ENCODE measurements at regions not wholly inside any gene's neighbourhood (a gene's known extent, or its start where the extent isn't known, plus 50 kb on each side); places are given as distances from the start of the nearest gene placed in this dataset.

GRCh38 chr5:8270246-8270645 lies 401.3 kb downstream of the MTRR start:
- TF ChIP-seq, protein P1, sequence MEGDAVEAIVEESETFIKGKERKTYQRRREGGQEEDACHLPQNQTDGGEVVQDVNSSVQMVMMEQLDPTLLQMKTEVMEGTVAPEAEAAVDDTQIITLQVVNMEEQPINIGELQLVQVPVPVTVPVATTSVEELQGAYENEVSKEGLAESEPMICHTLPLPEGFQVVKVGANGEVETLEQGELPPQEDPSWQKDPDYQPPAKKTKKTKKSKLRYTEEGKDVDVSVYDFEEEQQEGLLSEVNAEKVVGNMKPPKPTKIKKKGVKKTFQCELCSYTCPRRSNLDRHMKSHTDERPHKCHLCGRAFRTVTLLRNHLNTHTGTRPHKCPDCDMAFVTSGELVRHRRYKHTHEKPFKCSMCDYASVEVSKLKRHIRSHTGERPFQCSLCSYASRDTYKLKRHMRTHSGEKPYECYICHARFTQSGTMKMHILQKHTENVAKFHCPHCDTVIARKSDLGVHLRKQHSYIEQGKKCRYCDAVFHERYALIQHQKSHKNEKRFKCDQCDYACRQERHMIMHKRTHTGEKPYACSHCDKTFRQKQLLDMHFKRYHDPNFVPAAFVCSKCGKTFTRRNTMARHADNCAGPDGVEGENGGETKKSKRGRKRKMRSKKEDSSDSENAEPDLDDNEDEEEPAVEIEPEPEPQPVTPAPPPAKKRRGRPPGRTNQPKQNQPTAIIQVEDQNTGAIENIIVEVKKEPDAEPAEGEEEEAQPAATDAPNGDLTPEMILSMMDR (conservative IDR thresholded peaks at IDR 0.05; ENCODE audit: low read depth, low read length), result no peak
- H3K27me3 ChIP-seq (ENCODE audit: insufficient read depth, low read depth), result no peaks in the 10 kb centered on the region
- no peak overlapping the region for H3K27ac ChIP-seq
- H3K9ac ChIP-seq, result no peak overlapping the region
- no peaks in the 10 kb centered on the region for H3K4me1 ChIP-seq (ENCODE audit: low read depth, poor library complexity, severe bottlenecking)
- H3K4me3 ChIP-seq (IDR thresholded peaks at IDR 0.05; ENCODE audit: insufficient read depth, low read depth, low read length), result no peak overlapping the region
- no peaks in the 10 kb centered on the region for H3K79me2 ChIP-seq (ENCODE audit: insufficient read depth, low read depth)
- H3K4me2 ChIP-seq, result no peak overlapping the region
- no peaks in the 10 kb centered on the region for H3K36me3 ChIP-seq (ENCODE audit: insufficient read depth)
- no peaks in the 10 kb centered on the region for H4K20me1 ChIP-seq (ENCODE audit: insufficient read depth)
- no peak overlapping the region for H2AFZ ChIP-seq (ENCODE audit: low read depth)

GRCh38 chr5:8280711-8281363 lies 411.9 kb downstream of the MTRR start:
- Histone ChIP-seq H3K4me3 (IDR thresholded peaks at IDR 0.05; ENCODE audit: insufficient read depth, low read depth, low read length) (no peak overlapping the region), H3K27me3 (ENCODE audit: insufficient read depth, low read depth) (no peaks in the 10 kb centered on the region), H3K9ac (no peak overlapping the region), H3K4me2 (no peak overlapping the region), H3K36me3 (ENCODE audit: insufficient read depth) (no peaks in the 10 kb centered on the region), H3K27ac (no peak overlapping the region), H3K4me1 (ENCODE audit: low read depth, poor library complexity, severe bottlenecking) (no peaks in the 10 kb centered on the region), H2AFZ (ENCODE audit: low read depth) (no peak overlapping the region), H4K20me1 (ENCODE audit: insufficient read depth) (no peaks in the 10 kb centered on the region), H3K79me2 (ENCODE audit: insufficient read depth, low read depth) (no peaks in the 10 kb centered on the region)
- TF ChIP-seq, protein P1 (conservative IDR thresholded peaks at IDR 0.05; ENCODE audit: low read depth, low read length), result no peak

- Histone ChIP-seq H3K4me1 (ENCODE audit: low read depth, poor library complexity, severe bottlenecking) (no peaks in the 10 kb centered on the region), H3K27ac (no peak overlapping the region), H3K4me2 (no peak overlapping the region), H3K4me3 (IDR thresholded peaks at IDR 0.05; ENCODE audit: insufficient read depth, low read depth, low read length) (no peak overlapping the region), H3K36me3 (ENCODE audit: insufficient read depth) (no peaks in the 10 kb centered on the region), H3K9ac (no peak overlapping the region), H3K27me3 (ENCODE audit: insufficient read depth, low read depth) (no peaks in the 10 kb centered on the region), H3K79me2 (ENCODE audit: insufficient read depth, low read depth) (no peaks in the 10 kb centered on the region), H2AFZ (ENCODE audit: low read depth) (no peak overlapping the region), H4K20me1 (ENCODE audit: insufficient read depth) (no peaks in the 10 kb centered on the region)
- TF ChIP-seq, protein P1 (conservative IDR thresholded peaks at IDR 0.05; ENCODE audit: low read depth, low read length), result no peak
Observed at GRCh38 chr5:8288334-8288733, 419.4 kb downstream of the MTRR start.

DNA sequence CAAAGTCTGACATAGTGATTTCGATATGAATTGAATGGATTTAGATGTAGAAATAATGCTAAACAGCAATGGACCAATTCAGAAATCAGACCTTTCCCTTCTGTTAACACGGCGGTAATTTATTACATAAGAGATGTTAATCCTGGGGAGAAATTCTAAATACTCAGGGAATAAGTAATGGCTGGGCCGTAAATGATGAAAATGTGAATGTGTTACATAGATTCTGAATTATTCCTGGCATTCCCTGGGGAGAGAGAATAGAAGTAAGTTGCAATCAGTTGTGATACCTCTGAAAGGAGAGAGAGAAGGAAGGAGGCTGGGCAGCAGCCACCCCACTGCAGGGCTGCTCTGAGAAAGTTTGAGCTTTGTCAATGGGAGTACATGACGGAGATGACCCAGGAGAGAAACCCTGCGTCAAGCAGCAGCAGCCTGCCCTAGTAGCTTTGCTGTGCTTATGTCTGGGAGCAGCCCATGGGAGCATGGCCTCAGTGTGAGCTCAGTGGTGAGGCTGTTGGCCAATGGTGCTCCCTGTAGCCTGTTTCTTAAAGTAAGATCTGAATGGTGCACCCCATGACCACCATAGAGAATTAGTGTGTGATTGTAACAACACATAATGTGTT lies 420.1 kb downstream of the MTRR start:
- no peak overlapping the region for H2AFZ ChIP-seq (ENCODE audit: low read depth)
- no peaks in the 10 kb centered on the region for H3K27me3 ChIP-seq (ENCODE audit: insufficient read depth, low read depth)
- H3K9ac ChIP-seq, result no peak overlapping the region
- H3K4me2 ChIP-seq, result no peak overlapping the region
- no peaks in the 10 kb centered on the region for H3K79me2 ChIP-seq (ENCODE audit: insufficient read depth, low read depth)
- no peak overlapping the region for H3K4me3 ChIP-seq (IDR thresholded peaks at IDR 0.05; ENCODE audit: insufficient read depth, low read depth, low read length)
- H3K27ac ChIP-seq, result no peak overlapping the region
- TF ChIP-seq, protein P1 (conservative IDR thresholded peaks at IDR 0.05; ENCODE audit: low read depth, low read length), result no peak
- H3K36me3 ChIP-seq (ENCODE audit: insufficient read depth), result no peaks in the 10 kb centered on the region
- no peaks in the 10 kb centered on the region for H4K20me1 ChIP-seq (ENCODE audit: insufficient read depth)
- H3K4me1 ChIP-seq (ENCODE audit: low read depth, poor library complexity, severe bottlenecking), result no peaks in the 10 kb centered on the region

Data from KMS-11 (cell line).